GM18868 (cell line): ENCODE measurements at regions not wholly inside any gene's neighbourhood (a gene's known extent, or its start where the extent isn't known, plus 50 kb on each side); places are given as distances from the start of the nearest gene placed in this dataset.

Experiments used
- ATAC-seq: cut with Tn5 transposase; IDR thresholded peaks from one replicate; pipeline ENCODE4 v1.9.1; 2021; ENCODE audit warnings: mild to moderate bottlenecking, moderate library complexity; ENCODE audit not compliant: unreplicated experiment

DNA sequence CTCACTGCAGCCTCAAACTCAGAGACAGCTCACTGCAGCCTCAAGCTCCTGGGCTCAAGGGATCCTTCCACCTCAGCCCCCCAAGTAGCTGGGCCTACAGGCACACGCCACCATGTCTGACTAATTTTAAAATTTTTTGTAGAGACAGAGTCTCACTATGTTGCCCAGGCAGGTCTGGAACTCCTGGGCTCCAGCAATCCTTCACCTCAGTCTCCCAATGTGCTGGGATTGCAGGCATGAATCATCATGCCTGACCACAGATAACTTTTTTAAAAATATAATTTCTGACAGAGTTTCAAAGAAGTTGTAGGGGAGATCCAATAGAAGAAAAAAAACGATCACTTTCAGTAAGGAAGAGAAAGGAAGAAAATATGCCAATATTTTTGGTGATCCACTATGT is 189.7 kb upstream of the CDKN3 start:
- no peak for ATAC-seq

DNA sequence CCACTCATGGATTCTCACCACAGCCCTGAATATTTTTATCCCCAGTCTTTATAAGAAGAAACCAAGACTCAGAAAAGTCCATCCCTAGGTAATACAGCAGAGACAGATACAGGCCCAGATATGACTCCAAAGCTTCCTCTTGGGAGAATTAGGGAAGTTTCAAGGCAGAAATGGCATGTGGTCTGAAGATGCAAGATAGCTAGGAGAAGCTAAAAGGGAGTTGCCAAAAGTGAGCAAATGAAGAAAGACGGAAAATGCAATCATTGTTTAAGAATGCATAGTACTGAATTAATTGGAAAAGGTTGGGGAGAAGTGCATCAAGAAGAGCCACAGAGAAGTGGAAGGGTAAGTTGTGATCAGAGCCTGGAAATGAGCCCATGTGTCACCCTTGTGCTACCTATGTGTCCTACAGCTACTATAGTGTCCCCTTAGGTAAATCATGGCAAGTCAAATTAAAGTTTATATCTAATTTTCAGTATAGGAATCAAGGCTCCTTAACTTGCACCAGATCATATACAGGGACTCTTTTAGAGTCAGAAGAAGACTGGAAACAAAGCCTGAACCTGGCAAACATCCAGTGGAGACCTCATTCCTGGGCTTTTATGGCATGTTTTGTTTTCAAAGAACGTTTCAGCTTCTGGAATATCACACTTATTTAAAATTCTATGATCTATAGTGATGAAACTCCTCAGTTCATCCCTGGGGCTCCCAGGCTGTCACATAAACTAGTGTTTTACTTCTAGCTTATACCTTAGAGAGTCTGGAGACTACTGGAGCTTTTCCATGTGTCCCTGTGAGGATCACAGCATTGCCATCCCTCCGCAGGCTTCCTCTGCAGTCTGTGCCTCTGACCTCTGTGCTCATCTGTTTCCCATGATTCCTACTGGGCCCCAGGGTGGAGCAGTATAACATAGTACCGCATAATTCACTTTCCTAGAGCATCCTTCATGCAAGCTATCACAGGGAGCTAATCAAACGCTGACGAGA is 189.0 kb upstream of the CDKN3 start:
- no peak for ATAC-seq

- ATAC-seq = no peak
Measured at GRCh38 chr14:54208751-54209150, 188.1 kb upstream of the CDKN3 start.

GRCh38 chr14:54209511-54210250 is 187.1 kb upstream of the CDKN3 start:
- ATAC-seq = no peak

GRCh38 chr14:54211551-54212308 is 185.1 kb upstream of the CDKN3 start:
- no peak for ATAC-seq

DNA sequence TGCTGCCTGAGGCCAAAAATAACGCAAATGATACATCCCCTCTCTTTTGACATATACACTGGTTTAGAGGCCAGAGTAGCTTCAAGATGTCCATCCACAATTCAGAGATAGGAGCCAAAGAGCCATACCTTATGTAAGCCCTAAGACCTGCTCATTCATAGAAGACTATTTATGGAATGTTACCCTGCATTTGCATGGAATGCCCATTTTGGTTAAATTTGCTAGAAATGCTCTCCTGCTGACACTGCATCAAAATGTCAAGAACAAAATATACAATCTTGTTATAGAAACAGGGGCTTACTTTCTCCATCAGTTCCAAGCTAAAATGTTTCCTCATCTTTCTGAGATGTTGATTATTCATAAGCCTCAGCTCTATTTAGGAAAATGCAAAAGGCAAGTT is 183.3 kb upstream of the CDKN3 start:
- no peak for ATAC-seq

GRCh38 chr14:54216827-54217226 is 180.0 kb upstream of the CDKN3 start:
- no peak for ATAC-seq

- no peak for ATAC-seq
Measured at GRCh38 chr14:54219261-54220070, 177.3 kb upstream of the CDKN3 start.

DNA sequence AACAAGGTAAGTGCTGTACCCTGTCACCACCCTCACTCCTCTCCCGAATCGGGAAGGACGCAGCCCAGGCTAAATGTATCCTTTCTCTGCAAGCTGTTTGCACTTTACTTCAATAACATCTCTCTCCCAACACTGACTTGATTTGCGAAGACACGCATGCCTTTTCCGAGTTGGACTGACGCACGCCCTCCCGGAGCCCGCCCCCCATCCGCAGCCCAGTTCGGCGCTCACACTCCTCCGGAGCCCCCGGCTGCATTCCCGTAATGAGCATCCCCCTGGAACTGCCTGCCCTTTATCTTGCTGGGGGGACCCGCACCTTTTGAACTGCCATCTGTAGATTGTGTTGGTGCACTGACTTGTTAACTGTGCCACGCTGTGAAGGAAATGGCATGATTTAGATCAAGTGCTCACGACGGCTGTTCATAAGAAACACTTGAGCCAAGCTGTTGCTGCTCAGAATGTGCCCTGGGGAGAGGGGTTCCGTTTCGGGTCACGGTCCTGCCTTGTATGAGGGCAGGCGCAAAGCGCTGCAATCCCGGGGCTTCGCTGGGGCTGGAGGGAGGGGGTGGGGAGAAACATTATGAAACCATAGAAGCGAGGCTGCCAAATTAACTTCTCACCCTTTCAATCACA is 176.6 kb upstream of the CDKN3 start:
- ATAC-seq = no peak

DNA sequence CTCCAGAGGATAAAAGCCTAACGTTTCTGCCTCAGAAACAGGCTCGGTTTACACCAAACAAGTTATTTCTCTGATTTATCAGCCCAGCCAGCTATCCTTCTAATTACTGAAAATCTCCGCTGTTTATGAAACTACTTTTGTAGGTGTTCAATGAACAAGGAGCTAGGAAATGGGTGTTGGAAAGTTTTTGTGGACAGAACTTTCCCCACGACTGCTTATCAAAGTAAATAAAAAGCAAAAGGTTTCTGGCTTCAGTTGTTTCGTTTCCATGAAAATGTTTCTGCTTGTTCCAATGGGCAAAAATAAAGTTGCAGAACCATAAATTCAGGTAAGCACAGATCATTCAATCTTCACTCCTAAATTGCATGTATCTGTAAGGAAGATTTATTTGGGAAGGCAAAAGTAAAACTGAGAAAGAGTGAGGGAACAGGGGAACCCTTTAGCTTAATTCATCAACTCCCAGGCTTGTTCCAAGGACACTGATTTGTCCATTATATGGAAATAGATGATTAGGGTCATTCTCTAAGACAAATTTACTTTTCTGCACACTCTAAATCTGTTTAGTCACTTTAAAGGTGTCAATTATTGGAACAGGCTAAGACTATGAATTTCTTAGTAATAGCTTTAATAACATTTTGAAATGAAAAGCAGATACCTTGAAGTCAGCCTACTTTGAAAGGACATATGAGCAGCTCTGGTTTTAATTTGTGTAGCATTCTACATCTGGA is 175.9 kb upstream of the CDKN3 start:
- no peak for ATAC-seq

DNA sequence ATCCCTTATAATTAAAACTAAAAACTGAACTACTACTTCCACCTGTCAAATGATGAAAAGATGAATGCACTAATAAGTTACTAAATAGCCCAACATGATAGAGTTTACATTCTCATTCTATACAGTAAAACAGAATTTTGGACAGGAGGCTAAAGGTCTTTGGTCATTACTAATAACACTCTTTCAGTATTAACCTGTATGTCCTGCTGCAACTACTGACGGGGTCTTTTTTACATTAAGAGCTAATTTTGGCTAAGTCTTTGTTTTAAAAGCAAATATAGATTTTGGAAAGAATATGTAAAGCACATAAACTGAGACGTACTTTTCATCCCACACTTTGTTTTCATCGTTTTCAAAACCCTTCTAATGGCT is 175.4 kb upstream of the CDKN3 start:
- ATAC-seq = no peak

GRCh38 chr14:54221971-54222370 is 174.8 kb upstream of the CDKN3 start:
- no peak for ATAC-seq

GRCh38 chr14:54223831-54224402 is 172.9 kb upstream of the CDKN3 start:
- ATAC-seq = no peak

DNA sequence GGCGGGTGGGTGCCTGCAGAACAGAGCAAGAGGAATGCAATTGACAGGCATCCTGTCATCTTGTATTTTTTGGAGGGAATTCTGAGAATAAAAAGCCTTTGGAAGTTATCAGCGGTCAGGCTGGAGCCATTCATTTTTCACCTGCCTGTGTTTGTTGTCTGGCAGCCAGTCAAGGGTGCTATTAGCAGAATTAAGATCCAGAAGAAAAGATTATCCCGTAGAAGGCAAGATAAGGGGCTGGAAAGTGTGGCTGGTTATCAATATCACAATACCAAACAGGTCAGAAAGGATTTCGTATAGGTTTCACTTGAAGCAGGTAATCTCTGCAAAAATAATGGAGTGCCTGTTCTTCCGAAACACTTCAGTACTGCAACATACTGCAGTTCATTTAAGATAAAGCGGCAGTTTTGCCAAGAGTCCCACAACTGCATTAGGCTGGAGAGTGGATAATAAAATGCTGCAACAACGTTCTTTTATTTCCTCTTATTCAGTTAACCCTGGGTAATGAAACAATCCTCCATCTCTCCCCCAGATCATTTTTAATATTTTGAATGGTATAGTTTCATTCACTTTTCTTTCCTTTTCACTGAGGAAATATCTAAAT is 171.2 kb upstream of the CDKN3 start:
- ATAC-seq = no peak

DNA sequence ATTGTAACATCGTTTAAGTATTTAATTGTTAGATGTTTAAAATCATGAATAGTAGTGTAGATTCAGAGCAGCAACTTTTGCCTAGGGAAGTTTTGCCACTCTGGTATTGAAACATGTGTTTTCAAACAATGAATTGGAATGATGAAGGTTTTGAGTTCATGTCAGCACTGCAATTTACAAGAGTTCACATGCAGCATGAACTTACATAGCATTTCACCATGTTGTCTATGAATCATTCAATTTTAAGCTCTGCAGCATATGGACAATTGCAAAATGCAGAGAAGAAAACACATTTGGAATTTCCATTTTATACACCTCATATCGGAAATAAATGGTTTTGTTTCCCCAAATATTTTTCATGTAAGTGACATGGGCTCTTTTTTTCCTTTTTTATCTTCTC is 170.7 kb upstream of the CDKN3 start:
- ATAC-seq = no peak

DNA sequence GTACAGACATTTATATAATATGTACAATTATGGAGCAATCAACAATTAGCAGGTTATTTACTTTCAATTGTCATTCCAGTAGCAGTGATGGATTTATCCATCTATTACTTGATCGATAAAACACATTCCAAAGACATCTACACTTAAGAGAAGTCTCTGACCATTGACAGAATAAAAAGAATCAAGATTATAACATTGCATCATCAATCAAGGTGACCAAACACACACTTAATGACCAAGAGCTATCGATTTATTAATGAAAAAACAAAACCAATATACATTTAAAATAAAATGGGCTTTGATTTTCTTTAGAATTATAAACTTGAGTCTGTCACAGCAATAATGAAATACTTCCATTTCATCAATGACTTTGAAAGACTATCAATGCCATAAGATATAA is 170.2 kb upstream of the CDKN3 start:
- no peak for ATAC-seq

- ATAC-seq = no peak
Measured at GRCh38 chr14:54229136-54229535, 167.7 kb upstream of the CDKN3 start.

- ATAC-seq = no peak
Measured at GRCh38 chr14:54230645-54231044, 166.2 kb upstream of the CDKN3 start.

GRCh38 chr14:54232735-54233134 is 164.1 kb upstream of the CDKN3 start:
- ATAC-seq = no peak
